LoVo (cell line): ENCODE measurements at regions not wholly inside any gene's neighbourhood (a gene's known extent, or its start where the extent isn't known, plus 50 kb on each side); places are given as distances from the start of the nearest gene placed in this dataset.

Source experiments
- DNase-seq: peaks from one replicate; pipeline ENCODE4 v3.0.0-alpha.2; 2016; ENCODE audit warnings: low spot score

DNA sequence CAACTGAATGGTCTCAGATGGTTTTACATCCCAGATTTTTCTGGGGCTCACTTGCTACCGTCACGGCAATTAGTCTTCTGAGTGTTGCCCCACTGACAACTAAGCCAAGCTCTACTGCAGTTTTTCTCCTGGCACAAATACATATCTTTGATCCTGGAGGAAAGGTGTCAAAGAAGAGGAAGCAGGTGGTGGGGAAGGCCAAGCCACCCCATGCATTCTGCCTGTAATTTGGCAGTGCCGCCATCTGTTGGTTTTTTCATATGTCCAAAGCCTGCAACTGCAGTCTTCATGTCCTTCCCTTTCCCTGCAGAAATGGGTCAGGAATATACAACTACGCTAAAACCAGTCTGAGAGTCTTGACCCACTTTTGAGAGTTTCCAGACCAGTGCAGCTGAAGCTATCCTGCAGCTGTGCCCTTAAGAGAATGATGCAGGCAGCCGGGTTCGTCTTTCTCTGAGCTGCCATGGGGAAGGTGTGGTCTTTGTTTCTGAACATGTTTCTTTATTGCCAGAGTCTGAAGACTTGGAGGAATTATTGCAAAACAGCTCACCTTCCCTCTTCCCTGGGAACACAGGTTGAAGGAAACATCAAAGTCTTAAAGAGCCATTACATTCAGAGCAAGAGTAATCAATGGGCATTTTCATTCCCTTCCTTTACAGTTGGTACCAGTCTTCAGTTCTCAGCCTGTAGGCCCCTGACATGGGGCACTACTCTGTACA, 71.8 kb upstream of the ATL2 start:
- no peak for DNase-seq

DNA sequence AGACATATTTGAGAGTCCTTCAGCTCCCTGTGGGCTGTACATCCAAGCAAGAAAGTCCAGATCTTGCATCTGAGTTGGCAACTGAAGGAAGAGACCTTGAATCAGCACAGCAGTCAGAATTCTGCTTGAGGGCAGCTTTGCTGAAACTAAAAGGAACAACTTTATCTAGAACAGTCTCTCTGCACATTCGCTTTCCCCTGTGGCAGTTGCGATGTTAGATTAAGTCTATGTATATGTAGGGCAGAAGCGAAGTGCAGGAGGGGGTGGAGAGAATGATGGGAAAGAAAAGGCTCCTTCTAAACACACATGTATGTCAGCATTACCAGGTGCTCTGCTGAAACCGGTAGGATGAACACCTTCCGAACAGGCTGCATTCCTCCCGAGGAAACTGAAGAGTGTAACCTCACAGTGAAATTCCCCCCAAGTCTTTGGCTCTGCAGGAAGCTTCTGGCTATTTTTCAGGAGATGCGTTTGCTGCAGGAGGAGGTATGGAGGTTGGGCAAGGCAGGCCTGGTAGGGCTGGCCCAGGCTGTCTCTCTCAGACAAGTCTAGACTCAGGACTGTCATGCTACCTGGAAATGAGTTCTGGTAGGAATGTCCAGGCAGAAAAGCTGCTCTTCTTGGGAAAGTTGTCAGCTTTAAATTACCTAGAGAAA, 70.0 kb upstream of the ATL2 start:
- no peak for DNase-seq

DNA sequence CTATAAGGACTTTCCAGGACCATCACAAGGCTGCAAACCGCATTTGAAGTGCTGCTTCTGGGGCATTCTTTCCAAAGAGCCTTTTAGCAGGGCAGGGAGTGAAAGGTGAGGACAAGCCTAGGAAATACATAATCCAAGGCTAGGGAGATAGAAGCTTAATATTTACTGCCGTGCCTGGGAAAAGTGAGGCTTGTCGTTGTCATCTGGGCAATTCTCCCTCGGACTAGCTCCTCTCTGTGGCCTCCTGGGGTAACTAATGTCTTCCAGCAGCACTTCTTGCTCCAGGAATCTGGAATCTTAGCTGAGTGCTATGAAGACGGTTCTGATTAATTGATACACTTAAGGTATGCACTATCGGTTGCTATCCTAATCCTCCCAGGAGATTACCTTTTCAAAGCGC, 69.3 kb upstream of the ATL2 start:
- no peak for DNase-seq

DNA sequence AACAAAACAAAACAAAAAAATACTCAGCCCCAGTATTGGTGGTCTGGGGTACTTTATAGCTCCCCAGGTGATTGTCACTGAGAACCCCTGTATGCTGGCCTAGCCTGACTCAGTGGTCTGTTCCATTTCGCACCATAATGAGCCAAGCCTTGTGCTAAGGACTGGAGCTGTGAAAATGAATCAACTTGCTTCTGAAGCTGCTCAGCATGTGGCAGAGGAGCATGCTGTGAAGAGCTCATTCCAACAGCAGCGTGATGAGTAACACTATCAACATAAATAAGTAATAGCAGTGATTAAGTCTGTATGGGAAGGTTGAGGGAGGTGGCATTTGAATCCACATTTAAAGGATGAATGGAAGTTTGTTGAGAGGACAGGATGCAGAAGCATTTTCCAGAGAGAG, 67.2 kb upstream of the ATL2 start:
- no peak for DNase-seq

DNA sequence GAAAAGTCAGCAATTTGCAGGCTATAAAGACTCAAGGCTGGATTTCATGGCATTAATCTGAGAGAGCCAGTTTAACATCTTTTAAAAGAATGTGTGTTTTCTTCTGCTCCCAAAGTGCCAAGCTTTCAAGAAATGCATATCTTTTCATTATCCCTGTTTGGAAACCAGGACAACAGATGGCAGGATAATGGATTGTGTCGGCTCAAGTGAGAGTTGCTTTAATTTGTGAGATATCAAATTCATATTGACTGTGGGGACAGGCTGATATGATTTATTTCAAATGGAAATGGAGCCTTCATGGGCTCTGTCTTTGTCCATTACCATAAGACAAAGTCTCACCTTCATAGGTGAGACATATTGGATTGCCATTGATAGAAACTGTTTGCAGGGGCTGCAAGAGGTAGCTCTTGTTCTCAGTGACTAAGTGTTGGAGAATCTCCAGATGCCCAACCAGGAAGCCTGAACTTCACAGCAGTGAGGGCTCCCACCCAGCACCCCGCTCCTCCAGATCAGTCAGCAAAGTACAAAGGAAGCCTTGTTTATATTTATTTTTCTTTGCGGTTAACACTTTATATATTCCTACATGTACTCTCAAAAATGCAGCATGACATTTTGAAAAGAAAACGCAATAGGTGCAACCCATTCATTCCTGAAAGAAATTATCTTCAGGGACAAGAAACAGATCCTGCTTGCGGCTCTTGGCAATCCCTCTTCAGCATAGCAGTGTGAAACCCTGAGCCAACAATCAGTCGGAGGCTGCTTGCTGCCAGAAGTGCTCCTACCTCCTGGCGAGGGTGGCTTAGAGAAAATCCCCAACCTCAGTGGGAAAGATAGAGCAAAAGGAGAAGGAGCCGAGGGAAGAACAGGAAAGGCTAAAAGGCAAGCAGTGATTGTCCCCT, 65.8 kb upstream of the ATL2 start:
- peak; percentile 63 for DNase-seq

DNA sequence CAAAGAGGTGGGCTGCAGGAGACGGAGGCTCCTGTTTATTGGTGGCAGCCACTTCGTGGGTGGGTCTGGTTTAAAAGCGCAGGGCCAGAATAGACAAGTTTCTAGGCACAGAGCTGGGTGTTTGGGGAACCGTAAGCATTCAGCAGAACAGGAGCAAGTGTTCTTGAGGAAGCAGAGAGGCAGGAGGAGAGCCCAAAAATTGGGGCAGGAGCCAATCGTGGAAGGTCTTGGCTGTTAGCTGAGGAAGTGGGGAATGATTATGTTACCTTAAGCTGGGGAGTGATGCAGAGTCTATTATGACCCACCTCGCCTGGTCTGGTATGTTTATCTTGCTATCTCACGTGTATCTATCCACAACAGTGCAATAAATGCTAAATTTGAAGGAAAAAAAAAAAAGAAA, 64.3 kb upstream of the ATL2 start:
- DNase-seq: no peak

DNA sequence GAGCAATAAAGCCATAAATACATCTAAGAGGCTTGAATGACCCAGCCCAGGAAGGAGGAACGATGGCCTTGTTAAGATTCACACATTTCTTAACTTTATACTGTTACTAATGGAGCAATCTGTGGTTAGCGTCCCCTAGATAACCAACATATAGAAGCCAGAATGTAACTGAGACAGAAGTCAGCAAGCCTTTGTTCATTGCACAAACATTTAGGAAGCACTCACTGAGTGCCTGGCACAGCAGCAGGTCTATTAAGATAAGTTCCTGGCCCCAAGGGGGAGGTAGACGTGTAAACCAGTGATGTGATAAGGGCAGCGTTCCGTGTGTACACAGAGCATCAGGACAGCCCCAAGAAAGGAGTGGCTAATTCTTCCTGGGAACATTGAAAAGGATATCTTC, 63.6 kb upstream of the ATL2 start:
- DNase-seq: peak; percentile 49

DNA sequence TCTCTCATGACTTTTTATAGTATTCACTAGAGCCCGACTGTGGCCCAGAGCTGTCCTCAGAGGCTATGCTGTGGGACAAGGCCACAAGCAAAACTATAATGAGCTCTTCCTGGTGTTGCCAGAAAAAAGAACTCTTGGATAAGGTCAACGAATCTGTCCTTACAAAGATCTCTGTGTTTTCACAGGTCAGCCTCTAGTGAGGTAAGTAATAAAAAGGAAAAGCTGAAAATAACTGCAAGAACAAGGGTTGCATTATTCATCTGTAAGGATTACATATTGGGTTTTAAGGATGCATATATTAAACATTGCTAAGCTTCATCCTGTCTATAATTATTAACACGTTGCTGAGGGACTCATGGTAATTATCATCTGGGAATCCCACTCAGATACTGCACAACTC, 62.8 kb upstream of the ATL2 start:
- no peak for DNase-seq

DNA sequence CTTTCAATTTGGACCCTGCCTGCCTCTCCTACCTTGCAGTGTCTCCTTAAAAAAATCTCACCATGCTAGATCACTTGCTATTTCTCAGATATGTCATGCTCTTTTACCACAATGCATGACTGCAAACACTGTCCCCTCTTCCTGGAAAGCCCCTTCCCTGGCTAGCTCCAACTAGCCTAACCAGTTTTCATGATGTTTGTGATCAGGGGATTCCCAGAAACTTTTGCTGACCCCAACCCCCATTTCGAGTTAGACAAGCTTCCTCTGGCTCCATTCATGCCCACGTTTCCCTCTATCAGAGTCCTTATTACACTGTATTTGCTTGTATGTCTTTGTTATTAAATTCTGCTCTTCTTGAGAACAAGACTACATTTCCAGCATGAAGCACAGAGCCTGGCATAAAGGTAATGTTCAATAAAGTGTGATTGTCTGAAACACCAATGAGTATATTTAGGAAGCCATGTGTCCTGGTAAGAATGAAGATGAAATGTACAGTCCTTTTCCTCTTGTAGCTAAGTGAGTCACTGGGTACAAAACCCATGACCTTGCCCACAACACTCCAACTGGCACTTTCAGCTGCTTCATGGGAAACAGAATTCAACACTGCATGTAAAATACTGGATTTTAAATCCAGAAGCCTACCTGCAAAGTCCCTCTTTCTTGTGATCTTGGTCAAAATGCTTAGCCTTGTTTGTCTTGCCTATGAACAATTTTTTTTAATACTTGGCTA, 62.0 kb upstream of the ATL2 start:
- DNase-seq: no peak

DNA sequence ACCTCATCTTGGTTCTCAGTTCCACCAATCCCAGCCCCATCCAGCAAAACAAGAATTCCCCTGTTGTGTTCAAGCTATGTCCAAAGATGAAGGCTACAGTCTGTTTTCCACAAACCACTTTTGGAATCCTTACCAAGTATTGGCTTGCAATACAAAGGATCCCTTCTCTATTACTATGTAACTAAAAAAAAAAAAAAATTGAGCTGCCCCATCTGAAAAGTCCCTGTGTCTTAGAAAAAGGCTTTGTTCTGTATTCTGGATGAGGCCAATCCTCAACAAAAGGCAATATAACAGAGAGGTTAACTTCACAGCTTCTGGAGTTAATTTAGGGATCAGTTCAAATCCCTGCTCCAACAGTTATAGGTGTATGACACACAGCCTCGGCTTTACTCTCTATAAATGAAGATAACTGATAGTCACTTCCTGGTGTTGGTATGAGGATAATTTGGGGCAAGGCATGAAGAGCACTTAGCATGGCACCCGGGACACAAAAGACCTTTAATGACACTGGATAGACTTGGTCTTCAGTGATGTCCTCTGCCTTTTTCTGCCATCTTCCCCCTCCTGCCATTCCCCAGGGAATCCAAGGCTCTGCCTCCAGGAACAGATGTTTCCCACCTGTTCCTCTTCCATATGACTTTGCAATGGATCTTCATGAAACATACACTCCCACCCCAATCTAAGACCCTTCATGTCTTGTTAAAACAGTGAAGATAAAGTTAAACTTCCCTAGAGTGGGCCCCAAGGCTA, 61.2 kb upstream of the ATL2 start:
- DNase-seq: no peak

DNA sequence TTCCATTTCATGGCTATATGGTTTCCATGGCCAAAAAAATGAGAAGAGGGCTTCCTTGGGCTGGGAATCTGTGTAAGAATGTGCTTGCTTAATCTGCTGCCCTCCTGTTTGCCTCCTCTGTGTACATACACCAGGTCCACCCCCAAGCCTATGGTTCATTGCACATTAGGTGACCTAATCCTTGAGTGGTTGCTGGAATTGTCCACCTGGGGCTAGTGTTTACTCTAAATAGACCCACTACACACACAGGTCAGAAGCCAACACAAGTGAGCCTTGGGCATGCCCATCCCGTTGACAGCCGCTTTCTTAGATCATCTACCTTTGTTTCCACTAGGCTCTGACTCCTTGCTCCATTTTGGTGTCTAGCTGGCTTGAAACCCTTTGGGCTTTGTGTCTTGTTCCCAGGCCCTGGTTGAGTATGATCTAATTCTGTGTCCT, 59.2 kb upstream of the ATL2 start:
- DNase-seq: no peak

DNA sequence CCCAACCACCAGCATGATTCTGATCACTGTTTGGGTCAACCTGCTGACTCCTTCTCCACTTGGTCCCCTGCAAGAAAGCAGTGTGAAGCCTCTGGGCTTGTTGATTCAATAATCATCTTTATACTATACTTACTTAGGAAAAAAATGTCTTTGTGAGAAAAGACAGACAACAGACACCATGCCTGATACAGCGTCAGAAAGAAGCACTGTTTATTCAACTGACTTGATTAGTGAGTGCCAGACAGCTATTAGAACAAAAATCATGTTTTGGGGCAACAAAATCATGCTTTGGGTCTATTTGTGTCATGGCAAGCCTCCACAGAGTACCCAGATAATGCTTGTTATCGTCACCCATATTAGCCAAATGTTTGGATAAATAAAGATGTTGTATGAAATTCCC, 58.7 kb upstream of the ATL2 start:
- no peak for DNase-seq

DNA sequence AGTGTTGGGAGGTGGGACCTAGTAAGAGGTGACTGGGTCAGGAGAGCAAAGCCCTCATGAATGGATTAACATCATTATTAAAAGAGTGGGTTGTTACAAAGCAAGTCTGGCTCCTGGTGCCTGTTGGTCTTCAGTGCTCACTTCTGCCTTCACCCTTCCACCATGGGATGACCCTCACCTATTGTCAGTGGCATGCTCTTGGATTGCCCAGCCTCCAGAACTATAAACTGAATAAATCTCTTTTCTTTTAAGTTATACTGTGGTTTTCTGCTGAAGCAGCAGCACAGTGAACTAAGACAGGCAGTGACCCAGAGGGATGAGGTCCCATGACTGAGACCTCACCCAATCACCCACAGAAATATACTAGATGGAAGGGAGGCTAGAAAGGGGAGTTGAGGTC, 57.5 kb upstream of the ATL2 start:
- DNase-seq: no peak

DNA sequence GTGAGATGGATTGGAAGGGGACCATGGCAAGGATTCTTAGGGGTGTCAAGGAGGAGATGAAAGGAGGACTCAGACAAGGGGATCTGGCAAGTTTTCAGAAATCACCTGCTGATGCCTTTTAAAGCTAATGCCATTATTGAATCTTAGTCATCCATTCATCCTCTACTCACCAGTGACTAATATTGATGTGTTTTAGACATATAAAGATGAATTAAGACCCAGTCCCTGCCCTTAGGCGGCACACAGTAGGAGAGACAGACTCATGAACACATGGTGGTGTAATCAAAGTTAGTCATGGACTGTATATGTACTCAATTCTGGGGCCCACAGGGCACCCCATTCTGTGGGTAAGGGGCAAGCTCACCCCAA, 56.5 kb upstream of the ATL2 start:
- DNase-seq: no peak

DNA sequence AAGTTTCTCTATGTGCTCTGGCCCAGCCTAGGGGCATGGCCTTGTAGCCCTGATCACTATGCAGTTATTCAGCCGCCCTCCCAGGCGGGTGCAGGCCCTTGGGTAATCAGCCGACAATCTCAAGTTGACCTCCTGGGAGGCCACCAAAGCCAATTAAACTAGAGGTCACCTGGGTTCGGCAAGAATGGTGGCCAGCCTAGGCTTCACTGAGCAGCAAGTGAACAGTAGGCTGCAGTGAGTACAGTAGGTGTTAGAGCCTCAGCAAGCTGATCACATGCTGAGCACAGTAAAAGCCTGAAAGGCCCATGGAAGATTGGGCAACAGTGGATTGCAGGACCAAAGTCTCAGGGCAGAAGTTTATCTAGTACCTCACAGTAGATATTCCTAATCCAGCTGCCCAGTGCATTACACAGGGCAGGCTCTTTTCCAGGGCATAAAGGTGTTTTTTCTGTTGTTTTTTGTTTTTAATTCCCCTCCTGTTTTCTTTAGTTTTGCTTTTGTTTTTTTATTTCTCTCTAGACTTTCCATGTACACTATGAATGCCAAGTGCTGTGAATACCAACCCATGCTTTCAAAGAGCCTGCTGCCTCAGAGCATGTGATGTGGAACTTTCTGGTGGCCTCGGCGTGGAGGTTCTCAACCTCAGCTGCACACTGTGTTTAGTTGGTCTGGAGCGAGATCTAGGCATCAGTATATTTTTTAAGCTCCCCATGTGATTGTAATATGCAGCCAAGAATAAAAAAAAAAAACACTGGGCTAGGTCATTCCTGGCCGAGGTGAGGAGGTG, 55.9 kb upstream of the ATL2 start:
- DNase-seq: no peak

DNA sequence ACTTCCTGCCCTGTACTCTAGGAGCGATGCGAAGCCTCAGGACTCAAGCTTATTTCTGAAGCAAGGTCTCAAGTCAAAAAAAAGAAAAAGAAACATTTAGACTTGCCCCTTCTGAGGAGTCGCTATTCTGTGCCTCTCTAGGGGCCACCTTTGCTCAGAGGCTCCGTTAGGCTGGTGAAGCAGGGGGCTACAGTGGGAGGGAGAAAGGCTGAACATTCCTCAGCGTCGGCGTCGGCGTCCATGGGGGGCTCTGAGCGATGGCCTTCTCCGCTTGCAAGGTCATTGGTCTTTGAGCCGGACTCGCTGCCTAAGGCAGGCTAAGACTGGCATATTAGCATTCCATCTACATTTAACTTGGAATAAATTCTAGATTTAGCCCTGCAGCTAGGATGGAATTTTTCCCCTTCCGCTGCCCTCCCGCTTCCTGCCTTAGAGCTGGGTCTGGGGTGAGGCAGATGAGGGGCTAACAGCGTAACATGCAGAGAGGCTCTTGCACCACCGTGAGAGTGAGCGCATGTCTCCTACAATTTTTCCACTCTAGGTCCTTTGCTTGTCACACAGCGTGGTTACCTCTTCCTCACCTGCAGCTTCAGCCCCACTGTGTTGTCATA, 53.6 kb upstream of the ATL2 start:
- no peak for DNase-seq

DNA sequence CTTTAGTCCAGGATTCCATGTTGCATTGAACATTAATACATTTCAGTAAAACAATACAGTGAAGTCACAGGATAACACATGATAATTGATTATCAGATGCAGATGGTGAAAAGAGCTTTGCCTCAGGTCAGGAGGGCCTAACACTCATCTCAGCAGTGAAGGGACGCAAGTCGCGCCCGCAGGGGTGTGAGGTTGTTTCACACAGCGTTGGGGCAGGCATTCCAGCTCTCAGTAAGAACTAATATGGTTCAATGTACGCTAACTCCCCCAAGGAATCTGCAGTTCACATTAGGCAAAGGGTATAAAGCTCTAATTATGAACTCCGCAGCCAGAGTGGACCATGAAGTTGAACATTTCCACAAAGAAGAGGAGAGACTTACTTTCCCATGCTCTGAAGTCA, 53.1 kb upstream of the ATL2 start:
- DNase-seq: no peak

DNA sequence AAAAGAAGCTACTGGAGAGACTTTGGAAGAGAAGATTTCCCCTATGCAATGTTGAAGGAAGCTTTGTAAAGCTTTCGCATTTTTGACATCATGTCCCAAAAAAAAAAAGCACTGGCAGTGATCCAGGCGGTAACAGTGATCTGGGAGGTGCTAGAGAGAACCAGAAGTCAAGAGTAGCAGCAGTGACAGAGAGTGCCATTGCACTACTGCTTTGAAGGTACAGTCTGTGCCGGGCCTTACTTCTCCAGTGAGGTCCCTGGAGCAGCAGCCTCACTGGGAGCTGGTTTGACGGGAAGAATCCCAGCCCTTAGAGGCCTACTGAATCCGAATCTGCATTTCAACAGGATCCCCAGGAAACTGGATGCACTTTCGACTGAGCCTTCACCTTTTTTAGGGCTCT, 50.9 kb upstream of the ATL2 start:
- DNase-seq: no peak

DNA sequence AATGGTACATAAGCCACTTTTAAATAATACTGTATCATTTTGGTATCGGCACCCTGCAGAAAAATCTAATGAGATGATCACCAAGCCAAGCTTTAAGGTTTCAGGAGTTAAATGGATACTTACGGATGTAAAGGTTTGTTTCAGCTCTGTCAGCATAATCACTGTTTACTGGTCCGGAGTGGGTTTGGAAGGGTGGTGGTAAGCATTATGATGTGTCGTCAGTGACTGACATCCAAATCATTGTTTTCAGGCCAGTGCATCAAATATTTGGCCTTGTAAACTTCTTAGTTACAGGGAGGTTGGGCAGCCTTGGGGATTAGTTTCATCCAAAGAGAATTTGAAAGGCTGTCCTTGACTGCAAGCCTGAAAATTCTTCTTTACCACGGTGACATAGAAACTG, 50.0 kb upstream of the ATL2 start:
- no peak for DNase-seq
